Activated CD8-positive, alpha-beta memory T cell treated with anti-CD3 and anti-CD28 coated beads, Interleukin-2, amount 50 U/mL, for 24 hours (primary cell): ENCODE measurements at regions not wholly inside any gene's neighbourhood (a gene's known extent, or its start where the extent isn't known, plus 50 kb on each side); places are given as distances from the start of the nearest gene placed in this dataset.
"Not testable (repeated sequence)": the region's sequence is repeated elsewhere in the genome, so short reads cannot be mapped to it uniquely, and the experiment has no call there.

Experiments used
- DNase-seq: peaks from one replicate; pipeline ENCODE4 v3.0.0-alpha.2; 2020; ENCODE audit errors: extremely low read depth

DNA sequence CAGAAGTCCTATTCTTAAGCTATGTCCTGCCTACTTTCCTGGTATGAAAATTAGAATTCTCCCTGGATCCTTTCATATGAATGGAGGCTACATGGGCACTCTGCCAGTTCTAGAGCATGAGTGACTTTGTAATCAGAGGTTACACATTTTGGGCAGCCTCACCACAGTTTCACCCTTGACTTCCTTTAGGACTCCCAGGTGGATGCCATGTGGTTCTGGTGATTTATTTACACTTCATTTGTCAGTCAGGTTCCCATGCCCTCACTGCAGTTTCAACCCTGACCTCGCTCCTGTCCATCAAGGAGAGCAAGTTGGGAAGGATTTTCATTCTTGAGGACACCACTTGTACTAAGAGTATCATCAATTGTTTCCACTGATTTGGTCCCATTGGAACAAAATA is 344.4 kb upstream of the FRG2C start:
- not testable (repeated sequence) for DNase-seq

DNA sequence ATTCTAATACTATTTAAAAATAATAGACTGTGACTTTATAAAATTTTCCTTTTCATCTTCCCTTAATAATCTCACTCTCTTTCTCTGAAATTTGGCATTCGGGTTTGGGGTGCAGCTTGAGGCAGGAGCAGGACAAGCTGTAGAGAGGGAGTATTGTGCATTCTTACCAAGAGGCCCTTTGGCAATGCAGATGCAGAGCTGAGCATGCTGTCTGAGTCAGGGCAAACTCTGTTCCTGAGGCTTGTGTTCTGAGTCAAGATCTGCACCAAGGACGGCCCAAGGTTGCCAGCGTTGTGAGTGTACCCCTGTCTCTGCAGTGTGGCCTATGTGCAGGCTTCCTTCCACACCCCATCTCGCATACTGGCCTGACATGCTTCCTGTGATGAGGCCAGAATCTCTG is 343.8 kb upstream of the FRG2C start:
- DNase-seq = no peak

DNA sequence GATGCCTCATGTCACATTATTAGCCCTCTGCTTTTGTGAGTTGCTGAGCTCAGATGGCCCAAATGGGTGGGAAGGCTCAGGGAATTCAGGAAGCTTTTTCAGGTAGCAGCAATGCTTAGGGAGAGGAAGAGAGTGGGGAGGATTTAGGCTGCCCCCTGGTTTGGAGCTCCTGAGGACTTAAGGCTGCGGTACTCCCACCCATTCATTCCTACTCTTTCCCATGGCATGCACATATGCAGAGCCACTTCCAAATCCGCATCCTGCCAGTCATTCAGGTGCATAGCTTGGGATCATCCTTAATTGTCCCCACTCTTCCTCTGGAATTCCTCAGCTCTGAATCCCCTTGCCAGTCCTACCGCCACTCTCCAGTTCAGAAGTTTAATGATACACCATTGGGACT is 343.1 kb upstream of the FRG2C start:
- no peak for DNase-seq

DNA sequence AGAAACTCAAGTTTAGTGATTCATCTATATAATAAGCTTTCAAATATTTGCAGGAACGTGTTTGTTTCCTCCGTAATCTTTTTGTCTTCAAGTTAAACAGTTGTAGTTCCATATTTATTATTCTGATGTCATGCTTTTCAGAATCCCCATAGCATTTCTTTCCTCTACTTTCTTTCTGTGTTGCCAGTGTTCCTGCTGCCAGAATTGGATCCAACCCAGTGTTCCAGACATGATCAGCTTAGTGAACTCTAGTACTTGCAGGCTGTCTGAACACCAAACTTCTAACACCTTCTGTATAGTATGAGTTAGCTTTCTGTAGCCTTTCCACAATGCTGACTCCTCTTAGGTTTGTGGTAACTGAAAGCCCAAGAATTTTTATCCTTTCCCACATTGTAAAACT is 340.2 kb upstream of the FRG2C start:
- DNase-seq = not testable (repeated sequence)

DNA sequence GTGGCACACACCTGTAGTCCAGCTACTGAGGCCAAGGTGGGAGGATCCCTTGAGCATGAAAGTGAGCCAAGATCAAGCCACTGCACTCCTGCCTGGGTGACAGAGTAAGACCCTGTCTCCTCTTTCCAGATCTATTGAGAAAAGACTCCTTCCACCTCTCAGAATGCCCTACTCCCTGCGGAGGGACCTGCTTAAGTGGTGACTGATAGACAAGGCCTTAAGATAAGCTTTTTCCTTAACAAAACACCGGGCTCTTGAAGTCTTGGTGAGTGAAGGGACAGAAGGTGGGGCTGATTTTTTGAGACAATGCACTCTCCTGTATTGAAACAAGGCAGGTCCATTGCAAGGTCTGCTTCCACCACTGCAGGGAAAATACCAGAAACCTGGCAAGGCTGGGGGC is 338.4 kb upstream of the FRG2C start:
- DNase-seq = no peak

DNA sequence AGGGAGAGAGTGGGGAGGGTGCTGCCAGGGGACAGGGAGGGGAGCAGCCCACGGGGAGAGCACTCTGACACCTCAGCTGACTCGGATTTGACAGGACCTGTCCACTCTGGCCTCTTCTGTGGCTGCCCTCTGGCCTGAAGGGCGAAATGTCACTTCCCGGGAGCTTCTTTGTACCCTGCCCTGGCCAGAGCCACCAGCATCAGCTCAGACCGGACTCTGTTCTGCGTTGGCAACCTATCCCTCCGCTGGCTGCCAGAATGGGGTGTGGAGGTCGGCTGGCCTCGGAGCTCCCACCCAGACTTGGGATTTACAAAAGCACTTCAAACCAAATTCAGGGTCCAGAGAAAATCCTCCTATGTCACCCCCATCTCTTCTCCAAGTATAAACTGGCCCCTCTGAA is 336.7 kb upstream of the FRG2C start:
- no peak for DNase-seq

DNA sequence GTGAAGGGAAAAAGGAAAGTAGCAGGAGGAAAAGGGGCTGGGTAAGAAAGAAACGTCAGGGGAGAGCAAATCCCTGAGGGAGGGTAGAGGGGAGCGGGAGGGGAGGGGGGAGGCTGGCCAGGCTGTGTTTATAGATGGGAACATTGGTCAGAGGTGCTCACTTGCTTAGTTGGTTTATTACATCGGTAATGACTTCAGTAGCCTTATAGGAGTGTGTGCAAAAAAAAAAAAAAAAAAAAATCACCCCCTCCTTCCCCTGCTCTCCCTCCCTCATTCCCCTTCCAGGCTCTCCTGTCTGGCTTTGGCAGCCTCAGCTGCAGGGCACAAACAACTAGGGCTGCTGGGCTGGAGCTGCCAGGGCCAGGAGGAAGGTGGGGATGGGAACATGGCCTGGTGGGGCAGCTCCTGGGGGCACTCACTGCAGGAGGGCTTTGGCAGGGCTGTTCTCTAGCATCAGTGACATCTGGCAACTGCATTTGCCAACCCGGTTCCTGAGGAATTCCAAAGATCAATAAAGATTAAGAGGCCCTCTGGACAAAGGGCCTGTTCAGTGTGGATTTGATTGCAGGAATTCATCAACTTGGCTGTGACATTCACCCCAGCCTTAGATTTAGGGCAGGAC is 334.5 kb upstream of the FRG2C start:
- no peak for DNase-seq

DNA sequence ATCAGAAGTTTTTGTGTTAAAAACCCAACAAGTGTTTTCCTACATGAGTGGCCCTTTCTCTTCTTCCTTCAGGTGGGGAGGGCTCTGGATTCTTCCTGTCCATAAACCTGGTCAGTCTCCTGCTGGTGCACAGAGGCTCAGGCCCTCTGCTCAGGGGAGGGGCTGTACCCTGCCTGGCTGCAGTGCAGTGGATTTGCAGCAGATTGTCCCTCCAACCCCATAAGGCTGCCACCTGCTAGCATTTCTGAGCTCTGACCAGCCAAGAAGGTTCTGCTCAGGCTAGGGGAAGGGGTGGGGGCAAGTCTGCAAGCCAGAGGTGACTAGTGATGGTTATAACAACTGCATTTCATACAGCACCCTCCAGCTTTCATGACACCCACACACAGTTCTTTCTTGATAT is 333.7 kb upstream of the FRG2C start:
- not testable (repeated sequence) for DNase-seq

DNA sequence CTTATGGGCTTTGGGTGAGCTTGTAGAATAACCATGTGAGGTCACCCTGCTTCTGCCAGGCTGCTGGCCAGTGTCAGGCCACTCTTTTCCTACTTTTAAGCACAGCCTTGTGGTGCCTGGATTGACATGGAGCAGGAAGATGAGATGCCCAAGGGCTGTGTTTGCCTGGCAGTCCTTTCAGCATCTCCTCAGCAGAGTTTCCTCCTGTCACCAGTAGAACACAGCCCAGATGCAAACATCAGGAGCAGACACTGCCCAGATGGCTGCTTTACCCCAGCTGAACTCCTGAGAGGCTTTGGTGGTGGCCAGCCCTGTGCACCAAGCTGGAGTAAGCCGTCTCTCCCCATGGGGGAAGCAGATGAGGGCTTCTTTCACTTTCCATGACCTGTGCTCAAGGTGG is 332.0 kb upstream of the FRG2C start:
- not testable (repeated sequence) for DNase-seq

DNA sequence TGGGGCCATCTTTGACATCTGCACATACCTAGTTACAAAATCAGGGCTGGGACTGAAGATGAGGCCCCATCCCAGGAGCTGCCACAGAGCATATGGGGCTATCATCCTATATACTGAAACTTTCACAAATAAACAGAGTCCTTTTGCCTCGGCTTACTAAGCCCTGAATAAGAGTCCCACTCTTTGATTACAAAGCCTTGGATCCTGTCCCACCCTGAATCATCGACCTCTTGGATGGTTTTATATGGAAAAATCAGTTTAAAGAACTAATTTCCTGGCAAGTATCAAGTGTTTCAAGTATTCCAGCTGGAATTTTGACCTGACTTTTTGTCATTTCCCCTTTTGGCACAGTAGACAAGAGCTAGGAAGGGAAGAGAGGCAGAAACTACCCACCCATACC is 331.3 kb upstream of the FRG2C start:
- no peak for DNase-seq

DNA sequence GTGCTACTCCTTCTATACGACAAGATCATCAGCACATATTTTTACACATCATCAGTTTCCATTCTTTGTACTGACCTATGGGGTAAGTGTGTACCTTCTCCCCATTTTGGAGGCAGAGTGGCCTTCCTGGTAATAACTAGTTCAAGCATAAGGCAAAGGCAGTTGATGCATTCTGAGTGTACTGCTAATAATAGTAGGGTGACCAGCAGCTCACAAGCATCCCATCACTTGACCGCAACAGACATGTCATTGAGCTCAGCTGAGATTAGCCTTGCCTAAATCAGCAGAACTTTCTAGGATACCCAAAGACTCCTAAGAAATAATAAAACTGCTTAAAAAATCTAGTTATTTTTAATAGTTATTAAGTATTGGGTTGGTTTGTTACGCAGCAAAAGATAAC is 329.8 kb upstream of the FRG2C start:
- DNase-seq = no peak

DNA sequence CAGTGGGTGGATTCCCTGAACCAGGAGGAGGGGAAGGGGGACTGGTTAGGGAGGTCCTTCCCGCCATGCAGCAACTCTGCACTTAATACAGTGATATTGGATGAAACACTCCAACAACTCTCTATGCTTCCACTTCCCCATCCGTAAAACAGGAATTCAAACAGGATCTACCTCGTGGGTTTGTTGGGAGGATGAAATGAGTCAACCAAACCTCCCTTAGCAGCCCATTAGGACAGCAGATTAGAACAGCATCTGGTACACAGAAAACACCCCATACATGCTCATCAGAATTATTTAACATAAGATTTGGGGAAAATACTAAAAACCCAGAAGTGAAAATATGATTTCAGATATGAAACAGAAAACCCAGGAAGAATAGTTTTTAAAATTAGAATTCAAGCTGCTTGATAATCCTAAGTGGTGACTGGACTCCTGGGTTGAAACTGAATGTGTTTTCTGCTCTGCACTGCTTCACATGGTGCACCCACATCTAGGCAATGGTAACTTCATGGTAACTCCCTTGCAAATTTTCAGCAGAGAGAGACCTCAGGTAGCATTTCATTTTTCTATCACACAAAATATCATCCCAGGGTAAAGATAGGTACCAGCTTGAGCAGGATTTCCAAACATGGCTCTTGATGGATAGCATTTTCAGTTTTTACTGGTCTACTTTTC is 326.8 kb upstream of the FRG2C start:
- no peak for DNase-seq

DNA sequence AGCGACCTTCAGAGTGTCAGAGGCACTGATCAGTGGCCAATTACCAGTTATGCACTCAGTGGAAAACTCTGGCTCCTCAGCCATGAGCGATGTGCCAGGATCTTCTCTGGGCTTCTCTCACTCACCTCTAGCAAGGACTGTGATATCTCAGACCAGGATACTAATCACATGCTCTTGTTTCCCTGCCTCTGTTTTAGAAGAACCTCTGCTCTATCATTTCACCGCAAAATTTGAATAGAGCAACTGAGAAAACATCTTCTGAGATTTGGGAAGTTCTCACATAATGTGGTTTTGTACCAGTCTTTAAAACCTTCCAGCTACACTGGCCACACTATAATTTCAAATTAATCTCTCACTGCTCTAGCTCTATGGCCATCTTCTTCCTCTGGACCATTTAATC is 325.8 kb upstream of the FRG2C start:
- DNase-seq = no peak

DNA sequence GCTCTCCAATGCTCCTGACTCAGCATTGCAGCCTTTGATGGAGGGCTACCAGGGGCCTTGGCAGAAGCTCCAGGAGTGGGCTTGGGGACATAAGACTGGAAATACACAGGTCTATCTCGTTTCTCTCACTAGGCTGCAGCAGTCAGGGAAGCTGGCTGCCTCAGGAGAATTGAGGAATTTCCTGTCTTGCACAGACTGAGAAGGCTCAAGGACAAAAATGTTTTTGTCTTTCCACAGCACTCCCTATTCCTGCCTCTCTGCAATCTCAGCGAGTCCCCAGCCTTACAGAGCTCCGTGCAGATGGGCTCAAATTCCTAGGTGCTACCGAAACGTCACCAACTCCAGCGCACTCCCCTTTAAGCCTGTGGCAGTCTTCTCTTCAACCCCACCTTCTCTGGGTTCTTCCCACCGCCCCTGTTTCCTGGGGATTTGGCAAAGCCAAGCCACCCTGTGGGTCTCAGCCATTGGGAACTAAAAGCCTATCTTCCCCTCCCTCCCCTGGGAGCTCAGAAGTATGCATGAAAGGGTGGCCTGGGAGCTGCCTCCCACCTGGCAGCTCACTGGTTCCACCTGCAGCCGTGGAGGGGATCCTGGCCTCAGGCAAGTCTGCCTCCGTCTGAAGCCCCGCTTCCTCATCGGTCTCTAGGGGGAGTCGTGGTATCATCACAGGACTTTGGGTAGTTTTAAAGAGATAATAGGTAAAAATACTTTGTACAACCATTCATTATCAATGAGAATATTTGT is 322.6 kb upstream of the FRG2C start:
- no peak for DNase-seq

DNA sequence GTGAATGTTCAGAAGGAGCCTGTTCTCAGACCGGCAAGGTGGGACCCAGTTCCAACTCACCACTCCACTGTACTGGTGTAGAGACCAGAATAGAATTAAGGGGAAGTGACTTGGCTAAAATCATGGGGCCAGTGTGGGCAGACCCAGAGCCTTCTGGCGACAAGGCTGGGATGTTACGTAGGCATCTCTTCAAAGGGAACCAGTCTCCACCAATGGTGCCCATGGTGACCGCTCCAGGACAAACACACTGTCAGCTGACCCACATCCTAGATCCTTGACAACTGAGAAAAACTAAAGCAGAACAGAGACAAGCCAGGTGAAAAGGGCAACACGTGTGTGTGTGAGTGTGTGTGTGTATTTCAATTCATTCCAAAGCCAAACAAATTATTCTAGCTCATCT is 321.7 kb upstream of the FRG2C start:
- no peak for DNase-seq

DNA sequence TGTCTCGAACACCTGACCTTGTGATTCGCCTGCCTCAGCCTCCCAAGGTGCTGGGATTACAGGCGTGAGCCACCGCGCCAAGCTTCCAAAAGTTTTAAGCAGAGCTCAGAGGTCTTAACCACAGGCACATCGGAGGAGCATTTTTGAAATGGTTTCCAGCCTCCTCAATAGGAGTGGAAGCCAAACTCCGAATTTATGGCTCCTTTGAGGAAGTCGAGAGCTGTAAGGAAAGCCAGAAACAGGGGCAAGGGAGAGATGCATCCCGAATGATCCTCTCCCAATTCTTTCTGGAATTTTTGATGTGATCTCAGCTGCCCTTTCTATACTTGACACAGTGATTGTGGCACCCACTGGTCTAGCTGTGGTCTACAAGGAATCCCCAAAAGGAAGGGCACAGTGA is 313.6 kb upstream of the FRG2C start:
- not testable (repeated sequence) for DNase-seq

DNA sequence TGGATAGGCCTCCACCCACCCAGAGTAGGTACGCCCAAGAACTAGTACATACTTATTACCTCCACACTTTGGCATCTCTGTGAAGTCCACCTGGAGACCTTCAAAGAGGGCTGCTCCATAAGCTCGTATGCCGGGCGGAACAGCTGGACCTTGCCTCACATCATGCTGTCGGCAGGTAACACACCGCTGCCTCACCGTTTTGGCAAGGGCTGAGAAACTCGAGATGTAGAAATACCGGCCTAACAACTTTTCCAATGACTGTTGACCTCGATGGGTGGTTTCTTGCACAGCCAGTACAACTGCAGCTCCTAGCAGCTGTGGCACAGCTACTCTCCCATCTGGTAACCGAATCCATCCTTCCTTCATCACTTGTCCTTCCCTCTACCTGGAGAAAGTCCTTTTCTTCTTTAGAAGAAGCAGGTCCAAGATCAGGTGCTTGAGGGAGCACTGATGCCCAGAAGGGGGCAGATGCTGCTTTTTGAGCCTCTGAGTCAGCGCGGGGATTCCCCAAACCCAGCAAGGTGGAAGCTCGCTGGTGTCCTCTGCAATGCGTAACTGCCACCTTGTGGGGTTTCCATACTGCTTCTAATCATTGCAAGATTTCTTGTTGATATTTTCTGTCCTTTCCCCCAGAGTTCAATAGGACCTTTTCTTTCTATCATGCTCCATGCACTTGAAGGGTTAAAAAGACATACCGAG is 301.9 kb upstream of the FRG2C start:
- not testable (repeated sequence) for DNase-seq

DNA sequence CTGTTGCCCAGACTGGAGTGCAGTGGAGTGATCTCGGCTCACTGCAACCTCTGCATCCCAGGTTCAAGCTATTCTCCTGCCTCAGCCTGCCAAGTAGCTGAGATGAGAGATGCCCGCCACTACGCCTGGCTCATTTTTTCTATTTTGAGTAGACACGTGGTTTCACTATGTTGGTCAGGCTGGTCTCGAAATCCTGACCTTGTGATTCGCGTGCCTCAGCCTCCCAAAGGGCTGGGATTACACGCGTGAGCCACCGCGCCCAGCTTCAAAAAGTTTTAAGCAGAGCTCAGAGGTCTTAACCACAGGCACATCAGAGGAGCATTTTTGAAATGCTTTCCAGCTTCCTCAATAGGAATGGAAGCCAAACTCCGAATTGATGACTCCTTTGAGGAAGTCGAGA is 291.2 kb upstream of the FRG2C start:
- DNase-seq = not testable (repeated sequence)

DNA sequence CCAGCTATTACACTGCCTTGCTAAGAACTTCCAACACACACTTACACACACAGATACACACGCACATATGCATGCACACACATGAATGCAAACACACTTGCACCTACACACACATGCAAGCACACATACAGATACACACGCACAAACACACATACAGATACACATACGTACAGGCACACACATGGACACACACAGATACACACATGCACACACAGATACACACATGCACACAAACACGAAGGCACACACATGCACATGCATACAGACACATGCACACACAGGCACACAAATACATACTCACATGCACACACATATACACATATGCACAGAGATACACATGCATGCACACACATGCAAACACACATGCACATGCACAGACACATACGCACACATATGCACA is 284.3 kb upstream of the FRG2C start:
- DNase-seq = not testable (repeated sequence)

DNA sequence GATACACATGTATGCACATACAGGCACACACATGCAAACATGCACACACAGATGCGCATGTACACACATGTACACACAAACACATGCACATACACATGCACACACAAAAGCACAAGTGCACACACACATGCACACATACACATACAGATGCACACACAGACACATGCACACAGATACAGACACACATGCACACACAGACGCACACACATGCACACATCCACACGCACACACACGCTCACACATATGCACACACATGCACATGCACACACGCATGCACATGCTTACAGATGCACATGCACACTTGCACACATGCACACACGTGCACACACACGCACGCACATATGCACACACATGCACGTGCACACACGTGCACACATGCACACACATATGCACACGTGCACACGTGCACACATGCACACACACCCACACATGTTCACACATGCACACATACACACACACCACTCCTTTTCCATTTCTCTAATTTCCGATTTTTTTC is 283.8 kb upstream of the FRG2C start:
- DNase-seq = no peak

DNA sequence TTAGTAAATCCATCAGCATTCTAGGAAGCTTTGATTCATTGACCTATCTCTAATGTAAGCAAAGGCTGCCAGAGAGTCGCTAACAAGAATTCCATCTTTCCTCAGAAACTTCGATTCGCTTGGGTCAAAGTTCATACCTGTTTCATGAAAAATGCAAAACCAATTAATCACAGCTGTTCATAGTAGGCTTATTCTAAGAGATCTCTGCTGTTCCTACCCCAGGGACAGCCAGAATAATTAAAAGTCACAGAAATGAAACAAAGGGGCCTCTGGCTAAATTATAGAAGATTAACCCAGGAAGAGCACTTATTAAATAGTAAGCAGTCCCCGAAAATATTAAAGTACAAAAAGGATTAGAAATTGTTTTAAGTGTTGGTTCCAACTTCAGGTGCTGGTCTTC is 280.1 kb upstream of the FRG2C start:
- not testable (repeated sequence) for DNase-seq

DNA sequence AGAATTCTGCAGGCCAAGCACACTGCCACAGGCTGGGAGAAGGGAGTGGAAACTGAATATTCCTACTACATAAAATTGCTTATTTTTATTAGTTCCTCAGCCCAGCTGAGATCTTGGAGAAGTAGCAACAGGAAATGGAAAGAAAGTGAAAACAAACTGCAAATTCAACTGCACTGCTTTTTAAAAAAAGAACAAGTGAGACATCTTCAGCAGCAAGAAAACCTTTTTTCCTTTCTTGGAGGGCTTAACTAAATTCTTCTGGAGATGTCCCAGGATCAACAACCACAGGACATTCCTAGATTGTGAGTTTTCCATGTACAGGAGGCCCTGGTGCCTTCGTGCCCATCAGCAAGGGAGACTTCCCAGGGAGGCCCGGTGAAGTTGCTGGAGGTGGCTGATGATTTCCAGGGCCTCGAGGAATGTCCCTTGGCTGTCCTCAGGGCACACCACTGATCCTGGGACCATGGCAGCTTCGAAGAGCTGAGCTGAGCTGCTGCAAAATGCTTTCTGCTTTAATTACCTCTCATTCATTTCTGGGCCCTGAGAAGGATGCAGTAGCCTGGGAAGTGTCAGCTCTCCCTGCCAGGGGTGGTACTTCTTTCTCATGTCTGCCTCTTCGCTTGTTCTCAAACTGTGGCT is 275.5 kb upstream of the FRG2C start:
- not testable (repeated sequence) for DNase-seq
